HuH-7 (cell line): ENCODE measurements at regions not wholly inside any gene's neighbourhood (a gene's known extent, or its start where the extent isn't known, plus 50 kb on each side); places are given as distances from the start of the nearest gene placed in this dataset.
"Not testable (repeated sequence)": the region's sequence is repeated elsewhere in the genome, so short reads cannot be mapped to it uniquely, and the experiment has no call there.

Source experiments
- DNase-seq: peaks from one replicate; pipeline ENCODE4 v3.0.0; 2011; ENCODE audit warnings: low spot score

- DNase-seq = not testable (repeated sequence)
Measured at GRCh38 chr16:29258946-29259634, 147.4 kb downstream of the NPIPB11 start.

GRCh38 chr16:29257419-29258336 is 148.8 kb downstream of the NPIPB11 start:
- not testable (repeated sequence) for DNase-seq

GRCh38 chr16:29256501-29256981 is 150.0 kb downstream of the NPIPB11 start:
- no peak for DNase-seq

- not testable (repeated sequence) for DNase-seq
Measured at GRCh38 chr16:29255957-29256356, 150.6 kb downstream of the NPIPB11 start.

- DNase-seq = not testable (repeated sequence)
Measured at GRCh38 chr16:29255496-29255796, 151.1 kb downstream of the NPIPB11 start.

- DNase-seq = no peak
Measured at GRCh38 chr16:29254676-29255495, 151.6 kb downstream of the NPIPB11 start.

- DNase-seq = not testable (repeated sequence)
Measured at GRCh38 chr16:29253716-29254590, 152.6 kb downstream of the NPIPB11 start.

GRCh38 chr16:29253066-29253590 is 153.4 kb downstream of the NPIPB11 start:
- not testable (repeated sequence) for DNase-seq

GRCh38 chr16:29252311-29252710 is 154.2 kb downstream of the NPIPB11 start:
- DNase-seq = not testable (repeated sequence)

GRCh38 chr16:29251571-29252011 is 154.9 kb downstream of the NPIPB11 start:
- not testable (repeated sequence) for DNase-seq

- DNase-seq = not testable (repeated sequence)
Measured at GRCh38 chr16:29250923-29251434, 155.5 kb downstream of the NPIPB11 start.

GRCh38 chr16:29250469-29250868 is 156.0 kb downstream of the NPIPB11 start:
- DNase-seq = not testable (repeated sequence)

- DNase-seq = not testable (repeated sequence)
Measured at GRCh38 chr16:29248940-29249318, 157.6 kb downstream of the NPIPB11 start.

GRCh38 chr16:29248306-29248939 is 158.1 kb downstream of the NPIPB11 start:
- not testable (repeated sequence) for DNase-seq

GRCh38 chr16:29246091-29246490 is 160.4 kb downstream of the NPIPB11 start:
- not testable (repeated sequence) for DNase-seq

GRCh38 chr16:29237971-29238370 is 168.5 kb downstream of the NPIPB11 start:
- DNase-seq = no peak

- DNase-seq = not testable (repeated sequence)
Measured at GRCh38 chr16:29237495-29237894, 169.0 kb downstream of the NPIPB11 start.

- DNase-seq = not testable (repeated sequence)
Measured at GRCh38 chr16:29237023-29237422, 169.5 kb downstream of the NPIPB11 start.

- not testable (repeated sequence) for DNase-seq
Measured at GRCh38 chr16:29235836-29236370, 170.6 kb downstream of the NPIPB11 start.
